Activated T-helper 1 cell treated with anti-CD3 and anti-CD28 coated beads, Interleukin-12 subunit alpha, Interleukin-12 subunit beta, Interleukin-2, Interleukin-4 antibody, amounts not matched to agents 30 ng/mL and 10 ng/mL and 1 ng/mL, durations not matched to agents 14 hours and 24 hours and 36 hours (primary cell): ENCODE measurements at regions not wholly inside any gene's neighbourhood (a gene's known extent, or its start where the extent isn't known, plus 50 kb on each side); places are given as distances from the start of the nearest gene placed in this dataset.

ENCODE experiments used
- DNase-seq: peaks from one replicate; pipeline ENCODE4 v3.0.0; 2021; ENCODE audit warnings: low spot score
- H3K27ac Mint-ChIP-seq: one replicate; pipeline ENCODE4 v1.8.0; 2021; ENCODE audit warnings: mild to moderate bottlenecking, mixed read lengths
- H3K27me3 Mint-ChIP-seq: one replicate; pipeline ENCODE4 v1.8.0; 2022; ENCODE audit warnings: mild to moderate bottlenecking, moderate library complexity, mixed read lengths; ENCODE audit not compliant: insufficient read depth
- H3K36me3 Mint-ChIP-seq: one replicate; pipeline ENCODE4 v1.8.0; 2021; ENCODE audit warnings: low read depth, mixed read lengths
- H3K4me1 Mint-ChIP-seq: one replicate; pipeline ENCODE4 v1.8.0; 2021; ENCODE audit warnings: low read depth, mixed read lengths
- H3K4me3 Mint-ChIP-seq: one replicate; pipeline ENCODE4 v1.8.0; 2021; ENCODE audit warnings: mild to moderate bottlenecking, moderate library complexity, mixed read lengths
- H3K9me3 Mint-ChIP-seq: one replicate; pipeline ENCODE4 v1.8.0; 2021; ENCODE audit warnings: mixed read lengths
- intact Hi-C: fragments of 100-400 bp; cut with micrococcal nuclease; formaldehyde crosslinking; loops from one replicate; pipeline ENCODE4 v1.15.1; 2024

DNA sequence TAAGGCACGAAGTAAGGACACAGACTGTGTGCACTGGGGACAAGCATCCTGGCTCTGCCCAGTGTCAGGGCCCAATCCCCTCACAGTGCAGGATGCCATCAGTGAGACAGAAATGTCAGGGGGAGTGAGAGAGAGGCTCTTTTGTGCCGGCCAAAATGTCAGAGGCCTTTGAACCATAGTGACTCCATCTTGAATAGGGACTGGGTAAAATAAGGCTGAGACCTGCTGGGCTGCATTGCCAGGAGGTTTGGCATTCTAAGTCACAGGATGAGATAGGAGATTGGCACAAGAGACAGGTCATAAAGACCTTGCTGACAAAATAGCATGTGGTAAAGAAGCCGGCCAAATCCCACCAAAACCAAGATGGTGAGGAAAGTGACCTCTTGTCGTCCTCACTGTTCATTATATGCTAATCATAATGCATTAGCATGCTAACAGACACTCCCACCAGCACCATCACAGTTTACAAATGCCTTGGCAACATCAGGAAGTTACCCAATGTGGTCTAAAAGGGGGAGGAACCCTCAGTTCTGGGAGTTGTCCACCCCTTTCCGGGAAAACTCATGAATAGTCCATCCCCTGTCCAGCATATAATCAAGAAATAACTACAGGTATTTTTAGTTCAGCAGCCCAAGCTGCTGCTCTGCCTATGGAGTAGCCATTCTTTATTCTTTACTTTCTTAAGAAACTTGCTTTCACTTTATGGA is 337.4 kb downstream of the LPIN1 start:
- Mint-ChIP-seq H3K4me1 (no peaks in the 10 kb centered on the region), H3K27ac (no peak overlapping the region), H3K4me3 (no peak overlapping the region), H3K27me3 (peaks cover 4% of the 10 kb centered on the region), H3K9me3 (no peaks in the 10 kb centered on the region), H3K36me3 (no peaks in the 10 kb centered on the region)
- intact Hi-C loops, result no loop called here
- no peak for DNase-seq

DNA sequence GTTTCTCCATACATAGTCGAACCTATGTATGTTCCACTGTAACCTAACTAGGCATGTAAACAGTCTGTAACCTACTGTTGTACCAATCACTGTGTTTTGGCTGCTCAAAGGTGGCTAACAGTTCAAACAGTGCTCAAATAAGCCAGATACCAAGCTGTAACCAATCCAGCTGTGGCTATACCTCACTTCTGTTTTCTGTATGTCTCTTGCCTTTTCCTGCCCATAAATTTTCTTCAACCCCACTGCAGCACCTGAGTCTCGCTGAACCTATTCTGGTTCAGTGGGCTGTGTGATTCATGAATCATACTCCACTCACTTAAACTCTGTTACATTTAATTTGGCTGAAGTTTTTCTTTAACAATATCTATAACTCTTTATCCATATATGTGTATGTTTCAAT is 340.7 kb downstream of the LPIN1 start:
- Mint-ChIP-seq H3K9me3 (no peaks in the 10 kb centered on the region), H3K27me3 (peaks cover 7% of the 10 kb centered on the region), H3K4me3 (no peak overlapping the region), H3K27ac (no peak overlapping the region), H3K36me3 (no peaks in the 10 kb centered on the region), H3K4me1 (peaks cover 5% of the 10 kb centered on the region)
- DNase-seq, result no peak
- intact Hi-C loops, result no loop called here

DNA sequence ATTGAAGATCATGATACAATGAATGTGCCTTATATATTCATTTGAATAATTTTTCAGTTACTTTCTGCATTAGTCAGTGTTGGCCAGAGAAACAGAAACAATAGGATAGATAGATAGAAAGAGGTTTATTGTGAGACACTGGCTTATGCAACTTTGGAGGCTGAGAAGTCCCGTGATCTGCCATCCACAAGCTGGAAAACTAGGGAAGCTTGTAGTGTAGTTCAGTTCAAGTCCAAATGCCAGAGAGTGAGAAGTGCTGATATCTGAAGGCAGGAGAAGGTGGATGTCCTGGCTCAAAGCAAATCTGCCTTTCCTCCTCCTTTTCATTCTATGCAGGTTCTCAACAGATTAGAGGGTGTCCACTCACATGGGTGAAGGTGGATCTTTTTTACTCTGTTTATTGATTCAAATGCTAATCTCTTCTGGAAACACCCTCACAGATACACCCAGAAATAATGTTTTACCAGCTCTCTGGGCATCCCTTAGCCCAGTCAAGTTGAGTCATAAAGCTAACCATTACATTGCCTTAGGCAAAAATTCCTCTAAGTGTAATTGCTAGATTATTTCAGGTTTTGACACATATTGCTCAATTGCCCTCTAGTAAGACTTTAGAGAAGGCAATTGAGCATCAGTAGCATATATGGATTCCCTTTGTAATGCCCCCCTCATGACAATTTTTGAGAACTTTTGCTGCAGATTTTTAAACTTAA is 341.4 kb downstream of the LPIN1 start:
- H3K36me3 Mint-ChIP-seq, result no peaks in the 10 kb centered on the region
- peaks cover 7% of the 10 kb centered on the region for H3K27me3 Mint-ChIP-seq
- H3K9me3 Mint-ChIP-seq, result no peaks in the 10 kb centered on the region
- peaks cover 5% of the 10 kb centered on the region for H3K4me1 Mint-ChIP-seq
- intact Hi-C loops, result no loop called here
- H3K27ac Mint-ChIP-seq, result no peak overlapping the region
- H3K4me3 Mint-ChIP-seq, result no peak overlapping the region
- no peak for DNase-seq

- Mint-ChIP-seq H3K4me3 (no peak overlapping the region), H3K9me3 (no peaks in the 10 kb centered on the region), H3K27ac (no peak overlapping the region), H3K27me3 (peaks cover 7% of the 10 kb centered on the region), H3K4me1 (peaks cover 5% of the 10 kb centered on the region), H3K36me3 (no peaks in the 10 kb centered on the region)
- intact Hi-C loops, result no loop called here
- DNase-seq, result no peak
These were observed 342.6 kb downstream of the LPIN1 start for GRCh38 chr2:12089001-12089400.

- no peak overlapping the region for H3K27ac Mint-ChIP-seq
- peaks cover 5% of the 10 kb centered on the region for H3K27me3 Mint-ChIP-seq
- intact Hi-C loops, result no loop called here
- H3K36me3 Mint-ChIP-seq, result no peaks in the 10 kb centered on the region
- no peak overlapping the region for H3K4me3 Mint-ChIP-seq
- peaks cover 5% of the 10 kb centered on the region for H3K4me1 Mint-ChIP-seq
- H3K9me3 Mint-ChIP-seq, result no peaks in the 10 kb centered on the region
- no peak for DNase-seq
These were observed 343.1 kb downstream of the LPIN1 start for GRCh38 chr2:12089496-12089895.

GRCh38 chr2:12090072-12090471 is 343.6 kb downstream of the LPIN1 start:
- H3K4me3 Mint-ChIP-seq, result no peak overlapping the region
- no peaks in the 10 kb centered on the region for H3K9me3 Mint-ChIP-seq
- intact Hi-C loops, result no loop called here
- peaks cover 5% of the 10 kb centered on the region for H3K27me3 Mint-ChIP-seq
- peaks cover 5% of the 10 kb centered on the region for H3K4me1 Mint-ChIP-seq
- no peak overlapping the region for H3K27ac Mint-ChIP-seq
- DNase-seq, result no peak
- no peaks in the 10 kb centered on the region for H3K36me3 Mint-ChIP-seq

GRCh38 chr2:12090590-12090989 is 344.2 kb downstream of the LPIN1 start:
- no peak for DNase-seq
- H3K36me3 Mint-ChIP-seq, result no peaks in the 10 kb centered on the region
- H3K9me3 Mint-ChIP-seq, result no peaks in the 10 kb centered on the region
- no peak overlapping the region for H3K27ac Mint-ChIP-seq
- H3K27me3 Mint-ChIP-seq, result peaks cover 5% of the 10 kb centered on the region
- H3K4me1 Mint-ChIP-seq, result peaks cover 5% of the 10 kb centered on the region
- intact Hi-C loops, result no loop called here
- H3K4me3 Mint-ChIP-seq, result no peak overlapping the region

GRCh38 chr2:12091201-12091806 is 344.9 kb downstream of the LPIN1 start:
- Mint-ChIP-seq H3K4me3 (no peak overlapping the region), H3K27ac (no peak overlapping the region), H3K36me3 (no peaks in the 10 kb centered on the region), H3K27me3 (peaks cover 5% of the 10 kb centered on the region), H3K9me3 (no peaks in the 10 kb centered on the region), H3K4me1 (peaks cover 5% of the 10 kb centered on the region)
- DNase-seq, result no peak
- intact Hi-C loops, result no loop called here

DNA sequence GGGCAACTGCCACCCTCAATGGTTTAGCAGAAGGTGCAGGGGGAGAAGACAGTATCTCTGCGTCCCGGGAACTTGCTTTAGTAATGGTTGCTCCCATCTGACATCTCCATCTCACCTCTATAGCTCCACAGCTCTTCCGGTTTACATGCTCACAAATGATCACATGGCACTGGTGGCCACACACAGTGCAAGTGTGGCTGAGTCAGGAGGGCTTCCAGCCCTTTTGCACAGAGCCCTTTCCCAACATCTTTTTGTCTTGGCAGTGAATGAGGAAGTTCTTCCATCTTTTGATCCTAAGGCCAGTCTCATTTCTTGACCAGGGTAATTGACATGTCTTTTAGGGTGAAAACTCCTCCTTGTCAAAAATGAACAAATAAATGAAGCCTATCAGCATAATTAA is 347.7 kb downstream of the LPIN1 start:
- Mint-ChIP-seq H3K4me3 (no peak overlapping the region), H3K36me3 (no peaks in the 10 kb centered on the region), H3K9me3 (no peaks in the 10 kb centered on the region), H3K27ac (no peak overlapping the region), H3K27me3 (peaks cover 5% of the 10 kb centered on the region), H3K4me1 (peaks cover 4% of the 10 kb centered on the region)
- intact Hi-C loops, result no loop called here
- no peak for DNase-seq

DNA sequence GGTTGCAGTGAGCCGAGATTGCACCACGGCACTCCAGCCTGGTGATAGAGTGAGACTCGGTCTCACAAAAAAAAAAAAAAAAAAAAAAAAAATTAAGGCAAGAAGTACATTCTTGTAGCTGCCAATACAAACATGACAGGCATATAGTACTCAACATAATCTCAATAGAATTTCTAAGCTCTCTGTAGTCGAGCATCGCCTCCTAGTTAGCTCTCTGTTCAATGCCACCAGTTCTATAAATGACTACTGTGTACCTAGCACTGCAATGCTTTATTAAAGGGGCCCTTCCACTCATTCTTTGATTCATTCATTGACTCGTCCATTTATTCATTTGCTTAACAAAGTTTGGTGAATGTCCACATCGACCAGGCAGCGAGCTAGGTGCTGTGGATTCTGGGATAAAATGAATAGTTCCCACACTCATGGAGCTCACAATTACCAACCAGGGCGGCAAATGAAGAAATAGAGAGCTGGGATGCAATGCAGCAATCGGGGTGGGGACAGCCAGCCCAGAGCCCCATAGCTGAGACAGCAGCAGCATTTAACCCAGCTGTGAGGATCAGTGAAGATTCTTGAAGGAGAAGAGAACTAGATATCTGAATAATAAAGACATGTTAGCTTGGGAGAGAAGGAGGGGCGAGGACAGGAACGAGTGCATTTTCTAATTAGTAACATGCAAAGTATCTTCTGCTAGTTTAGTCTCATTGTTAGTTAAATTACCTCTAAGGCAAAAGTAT is 349.8 kb downstream of the LPIN1 start:
- no peak for DNase-seq
- H3K4me3 Mint-ChIP-seq, result no peak overlapping the region
- H3K27me3 Mint-ChIP-seq, result peaks cover 4% of the 10 kb centered on the region
- H3K9me3 Mint-ChIP-seq, result no peaks in the 10 kb centered on the region
- intact Hi-C loops, result no loop called here
- H3K4me1 Mint-ChIP-seq, result no peaks in the 10 kb centered on the region
- H3K36me3 Mint-ChIP-seq, result no peaks in the 10 kb centered on the region
- H3K27ac Mint-ChIP-seq, result no peak overlapping the region

DNA sequence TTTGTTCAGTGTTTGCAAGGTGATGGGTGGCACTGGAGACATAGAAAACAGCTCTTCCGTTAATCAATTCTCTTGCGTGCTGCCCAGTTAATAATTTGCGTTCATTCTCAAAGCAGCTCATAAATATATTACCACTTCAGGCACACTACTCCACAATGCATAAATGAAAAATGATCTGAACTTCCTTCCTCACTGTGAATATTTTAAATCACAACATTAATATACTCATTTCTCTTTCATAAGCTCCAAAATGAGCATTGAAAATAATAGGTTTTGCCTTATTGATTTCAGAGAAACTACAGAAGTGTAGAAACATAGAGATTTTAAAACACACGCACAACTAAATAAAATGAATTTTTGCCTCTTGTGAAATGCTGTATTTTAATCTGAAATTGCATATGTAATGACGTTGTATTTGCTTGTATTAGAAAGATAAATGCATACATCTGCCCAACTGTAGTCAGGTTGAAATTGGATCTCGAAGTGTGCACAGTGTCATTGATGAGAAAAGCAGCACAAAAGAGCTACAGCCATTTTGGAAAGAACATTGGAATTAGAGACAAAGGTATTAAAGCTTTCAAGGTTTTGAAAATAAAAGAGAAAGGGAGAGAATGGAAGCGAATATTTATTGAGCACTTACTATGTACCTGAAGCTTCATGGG is 350.5 kb downstream of the LPIN1 start:
- intact Hi-C loops, result no loop called here

DNA sequence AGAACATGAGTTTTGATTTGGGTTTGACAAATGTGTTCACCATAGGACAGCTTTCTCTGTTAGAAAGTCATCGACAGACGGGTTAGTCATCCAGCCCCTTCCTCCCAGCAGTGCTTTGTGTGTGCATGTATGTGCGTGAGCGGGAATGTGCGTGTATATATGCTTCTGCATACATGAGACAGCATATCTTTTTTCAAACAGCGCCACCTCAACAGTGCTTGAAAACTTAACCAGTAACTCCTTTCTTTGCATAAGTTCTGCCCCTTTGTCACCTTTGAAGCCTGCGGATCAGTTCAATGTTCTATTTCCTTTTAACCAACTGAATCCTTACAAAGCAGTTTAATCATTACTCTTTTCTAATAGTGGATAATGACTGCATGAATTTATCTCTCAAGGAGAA is 351.4 kb downstream of the LPIN1 start:
- no peaks in the 10 kb centered on the region for H3K4me1 Mint-ChIP-seq
- no peak overlapping the region for H3K27ac Mint-ChIP-seq
- intact Hi-C loops, result no loop called here
- no peak overlapping the region for H3K4me3 Mint-ChIP-seq
- DNase-seq, result no peak
- H3K36me3 Mint-ChIP-seq, result no peaks in the 10 kb centered on the region
- no peaks in the 10 kb centered on the region for H3K9me3 Mint-ChIP-seq
- peaks cover 2% of the 10 kb centered on the region for H3K27me3 Mint-ChIP-seq

More for the DNA sequence above, 350.5 kb downstream of the LPIN1 start:
- peaks cover 3% of the 10 kb centered on the region for H3K27me3 Mint-ChIP-seq
- H3K9me3 Mint-ChIP-seq, result no peaks in the 10 kb centered on the region
- no peak for DNase-seq
- H3K27ac Mint-ChIP-seq, result no peak overlapping the region
- H3K36me3 Mint-ChIP-seq, result no peaks in the 10 kb centered on the region
- no peaks in the 10 kb centered on the region for H3K4me1 Mint-ChIP-seq
- H3K4me3 Mint-ChIP-seq, result no peak overlapping the region
